ENCODE measurements at regions not wholly inside any gene's neighbourhood (a gene's known extent, or its start where the extent isn't known, plus 50 kb on each side); places are given as distances from the start of the nearest gene placed in this dataset.

GRCh38 chr6:168785720-168786511 is 344.9 kb downstream of the SMOC2 start:
- TF ChIP-seq CTCF (conservative IDR thresholded peaks at IDR 0.05 in 1 of 2, IDR thresholded peaks at IDR 0.05 in 1 of 2; ENCODE audit: extremely low read depth in 1 of 2, insufficient read depth in 1 of 2, low read depth in 1 of 2, low read length in 2 of 2) (no peak), EZH2 (IDR thresholded peaks at IDR 0.05; ENCODE audit: borderline replicate concordance, low read length) (no peak)

Data from mammary epithelial cell (primary cell).